ENCODE measurements at regions not wholly inside any gene's neighbourhood (a gene's known extent, or its start where the extent isn't known, plus 50 kb on each side); places are given as distances from the start of the nearest gene placed in this dataset.

DNA sequence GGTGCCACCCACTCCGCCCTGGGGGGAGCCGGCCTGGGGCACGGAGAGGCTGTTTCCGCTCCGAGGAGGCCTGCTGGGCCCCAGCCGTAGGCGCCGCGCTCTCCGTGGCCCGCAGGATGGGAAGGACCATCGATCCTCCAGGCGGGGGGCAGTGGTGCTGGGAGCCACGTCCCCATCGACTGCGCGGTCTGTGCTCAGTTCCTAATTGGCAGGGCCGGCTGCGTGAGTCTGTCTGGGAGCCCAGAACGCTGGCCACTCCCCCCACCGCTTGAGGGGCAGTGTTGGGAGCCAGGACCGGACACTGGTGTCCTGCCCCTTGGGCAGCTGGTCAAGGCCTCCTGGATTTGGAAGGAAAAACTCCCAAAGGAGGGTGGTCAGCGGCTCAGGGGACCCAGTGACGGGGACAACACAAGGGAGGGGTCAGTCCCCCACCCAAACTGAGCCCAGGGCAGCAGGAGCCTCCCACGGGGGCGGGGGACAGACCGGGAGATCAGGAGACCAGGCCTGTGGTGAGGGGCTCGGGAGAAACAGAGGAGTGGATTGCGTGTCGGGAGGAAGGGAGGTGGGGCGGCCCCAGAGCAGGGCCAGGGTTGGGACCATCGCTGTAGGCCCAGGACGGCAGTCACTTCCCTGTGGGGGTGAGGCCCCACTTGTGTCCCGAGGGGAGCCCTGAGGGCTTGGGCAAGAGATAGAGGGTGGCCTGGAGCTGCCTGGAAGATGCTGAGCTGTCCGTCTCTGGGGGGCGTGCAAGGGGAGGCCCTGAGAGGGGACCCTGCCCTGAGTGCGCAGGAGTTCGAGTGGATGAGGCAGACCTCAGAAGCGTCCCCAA lies 89.0 kb downstream of the UNCX start:
- peaks cover 2% of the 10 kb centered on the region for H3K4me1 Mint-ChIP-seq
- H3K27me3 Mint-ChIP-seq = peaks cover 10% of the 10 kb centered on the region
- H3K36me3 Mint-ChIP-seq = peaks cover 2% of the 10 kb centered on the region
- H3K27ac Mint-ChIP-seq = no peak overlapping the region
- DNase-seq (ENCODE audit: low spot score in 2 of 2) (no peak), ATAC-seq (ENCODE audit: low read depth) (no peak)
- no peaks in the 10 kb centered on the region for H3K9me3 Mint-ChIP-seq
- no peak overlapping the region for H3K4me3 Mint-ChIP-seq

DNA sequence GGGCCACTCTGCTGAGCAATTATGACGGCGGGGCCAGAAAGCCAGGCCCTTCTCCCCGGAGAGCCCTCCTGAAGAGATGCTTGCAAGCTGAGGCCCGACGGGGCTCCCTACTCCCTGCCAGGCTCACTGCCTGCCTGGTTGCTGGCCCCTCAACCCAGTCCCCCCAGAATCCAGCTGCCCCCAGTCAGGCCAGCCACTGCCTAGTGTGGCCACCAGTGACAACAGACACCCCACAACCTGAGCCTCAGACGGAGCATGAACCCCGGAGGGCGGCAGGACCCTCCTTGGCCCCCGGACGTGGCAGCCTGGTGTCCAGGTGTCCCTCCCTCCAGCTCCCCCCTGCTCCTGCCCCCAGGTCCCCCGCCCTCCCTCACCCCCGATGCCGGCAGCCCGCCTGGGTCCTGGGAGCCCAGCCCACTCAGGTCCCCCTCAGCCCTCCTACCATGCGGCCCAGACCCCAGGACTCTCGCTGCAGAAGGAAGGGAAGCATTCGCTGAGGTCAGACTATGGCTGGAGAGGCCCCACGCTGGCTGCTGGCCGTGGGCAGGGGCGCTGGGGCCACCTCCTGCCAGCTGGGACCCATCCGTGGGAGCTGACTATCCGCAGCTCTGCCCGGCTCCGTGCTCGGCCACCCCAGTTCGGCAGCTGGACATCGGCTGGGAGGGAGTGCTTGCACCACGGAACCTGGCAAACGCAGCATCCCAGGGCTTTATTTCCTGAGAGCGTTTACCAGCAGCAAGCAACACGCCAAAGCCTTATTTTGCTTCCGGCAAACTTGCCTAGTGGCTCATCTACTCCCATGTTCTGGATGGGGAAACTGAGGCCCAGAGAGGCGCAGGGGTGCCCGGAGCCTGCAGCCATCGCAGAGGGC lies 89.8 kb downstream of the UNCX start:
- Mint-ChIP-seq H3K36me3 (peaks cover 2% of the 10 kb centered on the region), H3K27ac (no peak overlapping the region), H3K4me1 (peaks cover 2% of the 10 kb centered on the region), H3K4me3 (no peak overlapping the region), H3K9me3 (no peaks in the 10 kb centered on the region), H3K27me3 (peaks cover 10% of the 10 kb centered on the region)
- no peak for ATAC-seq (ENCODE audit: low read depth)
- no peak for DNase-seq (ENCODE audit: low spot score in 2 of 2)

DNA sequence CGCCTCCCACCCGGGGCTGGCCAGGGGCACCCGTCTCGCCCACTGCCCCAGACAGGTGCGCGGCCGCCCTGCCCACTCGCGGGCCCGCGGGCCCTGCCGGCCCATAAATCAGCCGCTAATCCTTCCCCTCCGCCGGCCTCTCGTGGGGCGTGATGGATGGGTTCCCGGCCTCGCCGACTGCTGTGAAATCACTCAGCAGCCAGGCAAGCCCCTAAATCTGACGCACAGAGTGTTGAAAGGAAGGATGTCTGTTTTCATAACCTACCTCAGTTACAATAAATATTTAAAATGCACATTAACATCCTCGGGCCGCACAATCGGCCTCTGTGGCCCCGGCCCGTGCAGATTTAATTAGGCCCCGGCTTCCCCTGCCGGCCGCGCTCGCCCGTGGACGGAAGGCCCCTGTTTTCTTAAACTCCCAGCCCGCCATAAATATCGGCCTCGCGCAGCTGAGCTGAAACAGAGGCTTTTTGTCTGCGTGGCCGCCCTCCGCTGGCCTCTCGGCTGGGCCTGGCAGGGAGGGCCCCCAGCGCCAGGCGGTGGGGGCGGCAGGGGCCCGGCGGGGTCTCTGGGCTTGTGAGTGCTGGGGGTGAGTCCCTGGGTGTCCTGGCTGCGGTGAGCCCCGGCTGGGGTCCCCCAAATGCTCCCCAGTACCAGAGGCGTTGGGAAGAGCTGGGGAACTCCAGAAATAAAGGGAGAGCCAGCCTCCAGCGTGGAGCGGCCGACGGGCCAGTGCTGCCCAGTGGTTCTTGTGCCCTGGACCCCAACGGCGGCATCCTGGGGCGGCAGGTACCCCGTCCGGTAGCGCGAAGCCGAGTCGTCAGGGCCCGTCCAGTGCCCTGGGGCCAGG lies 90.7 kb downstream of the UNCX start:
- Mint-ChIP-seq H3K9me3 (no peaks in the 10 kb centered on the region), H3K4me3 (no peak overlapping the region), H3K36me3 (peaks cover 2% of the 10 kb centered on the region), H3K27ac (no peak overlapping the region), H3K27me3 (peaks cover 10% of the 10 kb centered on the region), H3K4me1 (peaks cover 2% of the 10 kb centered on the region)
- DNase-seq (ENCODE audit: low spot score in 2 of 2) = no peak
- no peak for ATAC-seq (ENCODE audit: low read depth)

- Mint-ChIP-seq H3K4me3 (no peak overlapping the region), H3K9me3 (no peaks in the 10 kb centered on the region), H3K4me1 (peaks cover 2% of the 10 kb centered on the region), H3K36me3 (peaks cover 2% of the 10 kb centered on the region), H3K27me3 (peaks cover 10% of the 10 kb centered on the region), H3K27ac (no peak overlapping the region)
- DNase-seq (ENCODE audit: low spot score in 2 of 2) = no peak
- no peak for ATAC-seq (ENCODE audit: low read depth)
These were observed 91.6 kb downstream of the UNCX start for GRCh38 chr7:1324028-1324900.

- DNase-seq (ENCODE audit: low spot score in 2 of 2) (no peak), ATAC-seq (ENCODE audit: low read depth) (no peak)
- Mint-ChIP-seq H3K9me3 (no peaks in the 10 kb centered on the region), H3K27me3 (peaks cover 10% of the 10 kb centered on the region), H3K36me3 (peaks cover 2% of the 10 kb centered on the region), H3K27ac (no peak overlapping the region), H3K4me3 (no peak overlapping the region), H3K4me1 (peaks cover 2% of the 10 kb centered on the region)
These were observed 92.6 kb downstream of the UNCX start for GRCh38 chr7:1325246-1325645.

- no peak for DNase-seq (ENCODE audit: low spot score in 2 of 2)
- ATAC-seq (ENCODE audit: low read depth) = no peak
- Mint-ChIP-seq H3K9me3 (no peaks in the 10 kb centered on the region), H3K4me1 (peaks cover 2% of the 10 kb centered on the region), H3K27me3 (peaks cover 10% of the 10 kb centered on the region), H3K4me3 (no peak overlapping the region), H3K36me3 (peaks cover 2% of the 10 kb centered on the region), H3K27ac (no peak overlapping the region)
These were observed 93.2 kb downstream of the UNCX start for GRCh38 chr7:1325646-1326510.

GRCh38 chr7:1326511-1326785 lies 93.8 kb downstream of the UNCX start:
- Mint-ChIP-seq H3K27me3 (peaks cover 10% of the 10 kb centered on the region), H3K4me3 (no peak overlapping the region), H3K9me3 (no peaks in the 10 kb centered on the region), H3K36me3 (peaks cover 2% of the 10 kb centered on the region), H3K27ac (no peak overlapping the region), H3K4me1 (peaks cover 2% of the 10 kb centered on the region)
- ATAC-seq (ENCODE audit: low read depth) (no peak), DNase-seq (ENCODE audit: low spot score in 2 of 2) (no peak)

DNA sequence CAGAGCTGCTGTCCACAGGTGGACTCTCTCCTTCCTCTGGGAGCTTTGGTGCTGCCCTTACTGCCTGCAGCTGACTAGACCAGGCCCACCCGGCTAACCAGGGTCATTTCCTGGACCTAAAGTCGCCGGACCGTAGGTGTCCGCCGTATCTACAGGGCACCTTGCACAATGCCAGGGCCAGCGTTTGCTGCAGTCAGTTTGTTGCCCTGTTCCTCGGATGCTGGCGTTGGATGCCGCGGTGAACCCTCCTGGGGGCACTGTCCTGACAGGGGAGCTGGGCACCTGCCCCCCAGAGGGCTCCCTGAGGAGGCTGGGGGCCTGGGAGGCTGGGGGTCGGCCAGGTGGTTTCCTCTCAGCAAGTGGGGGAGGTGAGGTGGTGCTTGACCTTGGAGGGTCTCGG lies 96.6 kb downstream of the UNCX start:
- peaks cover 2% of the 10 kb centered on the region for H3K4me1 Mint-ChIP-seq
- H3K4me3 Mint-ChIP-seq = no peak overlapping the region
- H3K27ac Mint-ChIP-seq = no peak overlapping the region
- H3K36me3 Mint-ChIP-seq = peaks cover 2% of the 10 kb centered on the region
- ATAC-seq (ENCODE audit: low read depth) = no peak
- no peaks in the 10 kb centered on the region for H3K9me3 Mint-ChIP-seq
- no peak for DNase-seq (ENCODE audit: low spot score in 2 of 2)
- peaks cover 8% of the 10 kb centered on the region for H3K27me3 Mint-ChIP-seq

DNA sequence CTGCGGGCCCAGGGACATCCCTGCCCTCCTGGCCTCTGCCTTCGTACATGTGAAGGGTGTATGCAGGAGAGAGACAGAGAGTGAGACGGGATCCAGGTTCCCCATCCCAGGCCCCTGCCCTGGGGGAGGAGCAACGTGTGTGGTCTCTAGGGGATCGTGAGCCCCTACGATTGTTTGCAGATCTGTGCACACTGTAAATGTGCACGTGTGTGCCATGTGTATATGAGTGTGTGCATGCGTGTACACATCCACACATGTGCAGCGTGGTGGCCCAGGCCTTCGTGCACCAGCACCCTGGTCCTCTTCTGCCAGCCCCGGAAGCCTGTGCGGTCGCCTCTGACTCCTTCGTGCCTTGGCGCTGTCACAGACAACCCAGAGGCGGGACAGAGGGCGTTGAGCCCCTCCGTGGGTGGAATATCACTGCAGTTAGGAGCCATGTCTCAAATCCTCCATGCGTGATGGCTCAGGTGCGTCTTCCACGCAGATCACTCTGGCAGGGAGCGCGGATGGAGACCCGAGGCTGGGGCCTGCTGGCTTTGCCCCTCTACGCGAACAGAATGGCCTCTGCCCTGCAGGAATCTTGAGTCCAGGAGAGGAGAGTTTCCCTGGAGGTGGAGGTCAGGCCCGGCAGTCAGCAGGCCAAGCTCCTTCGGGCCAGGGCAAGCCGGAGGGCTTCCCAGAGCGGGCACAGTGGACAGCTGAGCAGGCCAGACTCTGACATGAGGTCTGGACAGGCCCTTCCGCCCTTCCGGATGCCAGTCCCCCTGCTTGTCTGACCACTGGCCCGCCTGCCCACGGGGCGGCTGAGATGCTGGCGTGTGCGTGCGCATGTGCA lies 97.5 kb downstream of the UNCX start:
- Mint-ChIP-seq H3K36me3 (no peaks in the 10 kb centered on the region), H3K4me1 (no peaks in the 10 kb centered on the region), H3K27me3 (peaks cover 3% of the 10 kb centered on the region), H3K4me3 (no peak overlapping the region), H3K9me3 (no peaks in the 10 kb centered on the region), H3K27ac (no peak overlapping the region)
- no peak for DNase-seq (ENCODE audit: low spot score in 2 of 2)
- no peak for ATAC-seq (ENCODE audit: low read depth)

GRCh38 chr7:1330801-1331425 lies 98.2 kb downstream of the UNCX start:
- DNase-seq (ENCODE audit: low spot score in 2 of 2) (no peak), ATAC-seq (ENCODE audit: low read depth) (no peak)
- H3K4me1 Mint-ChIP-seq = no peaks in the 10 kb centered on the region
- no peak overlapping the region for H3K4me3 Mint-ChIP-seq
- no peak overlapping the region for H3K27ac Mint-ChIP-seq
- peaks cover 3% of the 10 kb centered on the region for H3K27me3 Mint-ChIP-seq
- H3K9me3 Mint-ChIP-seq = peaks cover 1% of the 10 kb centered on the region
- H3K36me3 Mint-ChIP-seq = no peaks in the 10 kb centered on the region

- H3K9me3 Mint-ChIP-seq = peaks cover 1% of the 10 kb centered on the region
- DNase-seq (ENCODE audit: low spot score in 2 of 2) = no peak
- no peak for ATAC-seq (ENCODE audit: low read depth)
These were observed 99.1 kb downstream of the UNCX start for GRCh38 chr7:1331561-1332467.

More at GRCh38 chr7:1331561-1332467, 99.1 kb downstream of the UNCX start:
- Mint-ChIP-seq H3K4me1 (no peaks in the 10 kb centered on the region), H3K36me3 (no peaks in the 10 kb centered on the region), H3K4me3 (no peak overlapping the region), H3K27ac (no peak overlapping the region), H3K27me3 (peaks cover 1% of the 10 kb centered on the region)
